Gastroesophageal sphincter (tissue), 4 donors: ENCODE measurements at regions not wholly inside any gene's neighbourhood (a gene's known extent, or its start where the extent isn't known, plus 50 kb on each side); places are given as distances from the start of the nearest gene placed in this dataset.
A peak's percentile ranks its signal among the peaks of the same experiment; 100 is the strongest.

Source experiments
- ATAC-seq: fragments of 150-250 bp; one replicate; pipeline ENCODE4 v1.9.1; 2016; ENCODE audit warnings: mild to moderate bottlenecking, moderate library complexity
- H3K27ac ChIP-seq, 4 donors: fragments of 200-600 bp; sonication (generic) in 3 of 4; 1 replicate in 3 of 4; 2 replicates in 1 of 4; pipeline ENCODE4 v1.5.1; 2016 to 2019
- H3K27me3 ChIP-seq: fragments of 200-600 bp; sonication (generic); one replicate; pipeline ENCODE4 v1.5.1; 2019
- H3K36me3 ChIP-seq, 2 donors: fragments of 200-600 bp; sonication (generic); one replicate each; pipeline ENCODE4 v1.5.1; 2019; ENCODE audit warnings: control low read depth in 1 of 2
- H3K4me1 ChIP-seq, 3 donors: fragments of 200-600 bp; sonication (generic); 1 replicate in 2 of 3; 2 replicates in 1 of 3; pipeline ENCODE4 v1.5.1; 2016 to 2019; ENCODE audit warnings: control low read depth in 2 of 3
- H3K4me3 ChIP-seq, 2 donors: fragments of 200-600 bp; sonication (generic); one replicate each; pipeline ENCODE4 v1.5.1; 2019; ENCODE audit warnings: mild to moderate bottlenecking in 1 of 2, moderate library complexity in 1 of 2
- H3K9me3 ChIP-seq, 3 donors: fragments of 200-600 bp; sonication (generic); one replicate each; pipeline ENCODE4 v1.5.1; 2017 to 2019; ENCODE audit warnings: control low read depth in 2 of 3
- CTCF ChIP-seq, 4 experiments: fragments of 200-600 bp in 2 of 4; fragments of 450-650 bp in 2 of 4; sonication (generic) in 1 of 4; IDR thresholded peaks; one replicate each; pipeline ENCODE4 v1.5.1; 2017 to 2019; ENCODE audit warnings: antibody characterized with exemption in 4 of 4, mild to moderate bottlenecking in 2 of 4, moderate library complexity in 2 of 4
- EP300 ChIP-seq: sonication (generic); formaldehyde crosslinking; IDR thresholded peaks from one replicate; pipeline ENCODE4 v1.6.1; 2017; ENCODE audit warnings: antibody characterized with exemption, mild to moderate bottlenecking
- POLR2A ChIP-seq, 2 donors: fragments of 450-650 bp; IDR thresholded peaks; one replicate each; pipeline ENCODE4 v1.6.1; 2017; ENCODE audit warnings: antibody characterized with exemption in 2 of 2, mild to moderate bottlenecking in 2 of 2, moderate library complexity in 1 of 2
- POLR2AphosphoS5 ChIP-seq: sonication (generic); formaldehyde crosslinking; IDR thresholded peaks from one replicate; pipeline ENCODE4 v1.6.1; 2017; ENCODE audit warnings: antibody characterized with exemption
- whole genome bisulfite sequencing, 2 donors: methylation state at CpG; one replicate each; pipeline ENCODE4 v1.1.5; 2018; ENCODE audit warnings: low coverage in 1 of 2; 5-methylcytosine and 5-hydroxymethylcytosine counted together

- Histone ChIP-seq H3K36me3 (no peaks in the 10 kb centered on the region), H3K9me3 (no peaks in the 10 kb centered on the region), H3K27me3 (no peaks in the 10 kb centered on the region), H3K27ac (peak overlapping the region in 3 of 4 donors; percentile 32 to 69 (median 50)), H3K4me1 (peaks cover 0 to 9% (median 3%) of the 10 kb centered on the region in 3 donors), H3K4me3 (no peak overlapping the region)
- WGBS, 2 donors = 62 to 69% methylated on average over 6 of the region's 7 CpGs
- no peak for ATAC-seq
- TF ChIP-seq POLR2A (IDR thresholded peaks at IDR 0.05) = no peak
- TF ChIP-seq EP300 = no peak
- no peak for TF ChIP-seq CTCF (IDR thresholded peaks at IDR 0.05)
- TF ChIP-seq POLR2AphosphoS5 = no peak
These were observed 172.7 kb downstream of the SCP2D1 start for GRCh38 chr20:18986146-18986830.

- ATAC-seq = peak; percentile 61
- Histone ChIP-seq H3K4me3 (no peak overlapping the region), H3K4me1 (peaks cover 0 to 9% (median 3%) of the 10 kb centered on the region in 3 donors), H3K27me3 (no peaks in the 10 kb centered on the region), H3K36me3 (no peaks in the 10 kb centered on the region), H3K9me3 (no peaks in the 10 kb centered on the region), H3K27ac (peak overlapping the region; percentile 21 to 69 (median 41))
- WGBS, 2 donors = 88 to 90% methylated on average over 3 to 6 of the region's 9 CpGs
- no peak for TF ChIP-seq POLR2A (IDR thresholded peaks at IDR 0.05)
- TF ChIP-seq CTCF (IDR thresholded peaks at IDR 0.05) = no peak
These were observed 173.5 kb downstream of the SCP2D1 start for GRCh38 chr20:18986895-18987580.

- TF ChIP-seq CTCF (IDR thresholded peaks at IDR 0.05) = no peak
- no peak for TF ChIP-seq POLR2AphosphoS5
- TF ChIP-seq EP300 = no peak
- no peak for TF ChIP-seq POLR2A (IDR thresholded peaks at IDR 0.05)
- Histone ChIP-seq H3K4me1 (peaks cover 0 to 9% (median 3%) of the 10 kb centered on the region in 3 donors), H3K4me3 (no peak overlapping the region), H3K27me3 (no peaks in the 10 kb centered on the region), H3K36me3 (no peaks in the 10 kb centered on the region), H3K9me3 (no peaks in the 10 kb centered on the region), H3K27ac (peak overlapping the region in 3 of 4 donors; percentile 1 to 29 (median 11))
- ATAC-seq = no peak
- 65% methylated on average over 5 of the region's 5 CpGs; no CpG with 5 or more reads in 1 of the 2 donors for WGBS, 2 donors
These were observed 174.3 kb downstream of the SCP2D1 start for GRCh38 chr20:18987781-18988360.

GRCh38 chr20:18988701-18989100, 175.1 kb downstream of the SCP2D1 start:
- TF ChIP-seq POLR2A (IDR thresholded peaks at IDR 0.05) = no peak
- no peak for TF ChIP-seq EP300
- TF ChIP-seq CTCF (IDR thresholded peaks at IDR 0.05) = no peak
- no peak for TF ChIP-seq POLR2AphosphoS5
- Histone ChIP-seq H3K36me3 (no peaks in the 10 kb centered on the region), H3K27ac (peak overlapping the region in 2 of 4 donors; percentile 51 to 69), H3K9me3 (no peaks in the 10 kb centered on the region), H3K4me3 (no peak overlapping the region), H3K4me1 (peaks cover 0 to 9% (median 3%) of the 10 kb centered on the region in 3 donors), H3K27me3 (no peaks in the 10 kb centered on the region)
- 100% methylated on average over 1 of the region's 3 CpGs; no CpG with 5 or more reads in 1 of the 2 donors for WGBS, 2 donors
- no peak for ATAC-seq
